ENCODE measurements at regions not wholly inside any gene's neighbourhood (a gene's known extent, or its start where the extent isn't known, plus 50 kb on each side); places are given as distances from the start of the nearest gene placed in this dataset.
"Not testable (repeated sequence)": the region's sequence is repeated elsewhere in the genome, so short reads cannot be mapped to it uniquely, and the experiment has no call there.

- no peak for DNase-seq
Measured at GRCh38 chr13:88257706-88258105, 586.5 kb downstream of the SLITRK5 start.

GRCh38 chr13:88263808-88264207 lies 592.6 kb downstream of the SLITRK5 start:
- DNase-seq: no peak

GRCh38 chr13:88281841-88282240 lies 610.7 kb downstream of the SLITRK5 start:
- no peak for DNase-seq

GRCh38 chr13:88285329-88285728 lies 614.2 kb downstream of the SLITRK5 start:
- no peak for DNase-seq

- DNase-seq: no peak
Measured at GRCh38 chr13:88288326-88288725, 617.2 kb downstream of the SLITRK5 start.

- not testable (repeated sequence) for DNase-seq
Measured at GRCh38 chr13:88291731-88292130, 620.6 kb downstream of the SLITRK5 start.

GRCh38 chr13:88294368-88294767 lies 623.2 kb downstream of the SLITRK5 start:
- DNase-seq: no peak

- no peak for DNase-seq
Measured at GRCh38 chr13:88303157-88303556, 632.0 kb downstream of the SLITRK5 start.

GRCh38 chr13:88303605-88304004 lies 632.4 kb downstream of the SLITRK5 start:
- DNase-seq: no peak

- no peak for DNase-seq
Measured at GRCh38 chr13:88314496-88314895, 643.3 kb downstream of the SLITRK5 start.

- DNase-seq: no peak
Measured at GRCh38 chr13:88329066-88329465, 657.9 kb downstream of the SLITRK5 start.

GRCh38 chr13:88339271-88339741 lies 668.1 kb downstream of the SLITRK5 start:
- DNase-seq: no peak

GRCh38 chr13:88345171-88345847 lies 674.1 kb downstream of the SLITRK5 start:
- DNase-seq: no peak

- DNase-seq: no peak
Measured at GRCh38 chr13:88360761-88361160, 689.6 kb downstream of the SLITRK5 start.

- DNase-seq: no peak
Measured at GRCh38 chr13:88369866-88370265, 698.7 kb downstream of the SLITRK5 start.

- no peak for DNase-seq
Measured at GRCh38 chr13:88376760-88377388, 705.7 kb downstream of the SLITRK5 start.

GRCh38 chr13:88377852-88378251 lies 706.7 kb downstream of the SLITRK5 start:
- no peak for DNase-seq

GRCh38 chr13:88384542-88384941 lies 713.4 kb downstream of the SLITRK5 start:
- DNase-seq: no peak

- DNase-seq: no peak
Measured at GRCh38 chr13:88395804-88396203, 724.6 kb downstream of the SLITRK5 start.

GRCh38 chr13:88411696-88412095 lies 740.5 kb downstream of the SLITRK5 start:
- no peak for DNase-seq

- DNase-seq: no peak
Measured at GRCh38 chr13:88417801-88418200, 746.6 kb downstream of the SLITRK5 start.

GRCh38 chr13:88424463-88424862 lies 753.3 kb downstream of the SLITRK5 start:
- no peak for DNase-seq

GRCh38 chr13:88426661-88427060 lies 755.5 kb downstream of the SLITRK5 start:
- no peak for DNase-seq

- no peak for DNase-seq
Measured at GRCh38 chr13:88429862-88430261, 758.7 kb downstream of the SLITRK5 start.

- no peak for DNase-seq
Measured at GRCh38 chr13:88434953-88435352, 763.8 kb downstream of the SLITRK5 start.

All from right forelimb (tissue), 1 donor.